Transverse colon (tissue), 4 donors: ENCODE measurements at regions not wholly inside any gene's neighbourhood (a gene's known extent, or its start where the extent isn't known, plus 50 kb on each side); places are given as distances from the start of the nearest gene placed in this dataset.

ENCODE experiments used
- CTCF ChIP-seq, 5 experiments: fragments of 200-600 bp in 3 of 5; fragments of 450-650 bp in 2 of 5; sonication (generic) in 3 of 5; IDR thresholded peaks; 1 replicate in 2 of 5; 2 replicates in 3 of 5; pipeline ENCODE4 v1.5.1; 2016 to 2017; ENCODE audit warnings: antibody characterized with exemption in 5 of 5, inconsistent platforms in 3 of 5, mild to moderate bottlenecking in 2 of 5, moderate library complexity in 1 of 5
- POLR2A ChIP-seq: fragments of 450-650 bp; IDR thresholded peaks from one replicate; pipeline ENCODE4 v1.6.1; 2016; ENCODE audit warnings: antibody characterized with exemption, mild to moderate bottlenecking, moderate library complexity
- POLR2AphosphoS5 ChIP-seq, 3 donors: sonication (generic); formaldehyde crosslinking; IDR thresholded peaks; one replicate each; pipeline ENCODE4 v1.6.1; 2016; ENCODE audit warnings: antibody characterized with exemption in 3 of 3

- TF ChIP-seq CTCF (IDR thresholded peaks at IDR 0.05) (no peak), POLR2AphosphoS5 (IDR thresholded peaks at IDR 0.05) (no peak), POLR2A (no peak)
These were observed 304.3 kb upstream of the UMPS start for GRCh38 chr3:124425972-124426371.
